ENCODE measurements at regions not wholly inside any gene's neighbourhood (a gene's known extent, or its start where the extent isn't known, plus 50 kb on each side); places are given as distances from the start of the nearest gene placed in this dataset.

DNA sequence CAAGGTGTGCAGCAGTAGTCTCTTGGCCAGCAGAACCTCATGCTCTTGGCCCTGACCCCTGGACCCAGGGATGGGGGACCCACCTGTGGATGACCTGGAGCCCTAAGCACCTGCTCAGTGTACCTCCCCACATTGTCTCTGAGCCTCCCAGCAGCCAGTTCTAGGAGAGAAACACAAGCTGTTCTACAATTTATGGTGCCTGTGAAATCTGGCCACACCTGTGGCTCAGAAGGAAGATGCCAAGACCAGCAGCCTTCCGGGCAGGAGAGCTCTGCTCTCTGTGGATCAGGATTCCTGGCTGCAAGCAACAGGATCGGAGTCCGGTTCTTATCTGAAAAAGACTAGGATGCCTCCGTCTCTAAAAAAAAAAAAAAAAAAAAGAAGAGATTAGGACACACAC is 103.6 kb upstream of the ANO1 start:
- Histone ChIP-seq H3K4me1 (ENCODE audit: insufficient read depth, low read length) (no peaks in the 10 kb centered on the region), H3K4me2 (ENCODE audit: low read length) (no peak overlapping the region), H2AFZ (ENCODE audit: low read depth, low read length) (no peak overlapping the region), H3K9me3 (ENCODE audit: insufficient read depth, low read depth, low read length) (no peaks in the 10 kb centered on the region), H3K27me3 (ENCODE audit: insufficient read depth, low read length) (peaks cover 3% of the 10 kb centered on the region), H3K9ac (ENCODE audit: low read length) (no peak overlapping the region), H3K27ac (ENCODE audit: low read depth, low read length) (no peak overlapping the region), H4K20me1 (ENCODE audit: insufficient read depth, low read length) (no peaks in the 10 kb centered on the region), H3K36me3 (ENCODE audit: insufficient read depth, low read length) (no peaks in the 10 kb centered on the region), H3K4me3 (ENCODE audit: insufficient read depth, low read depth, low read length) (no peak overlapping the region), H3K79me2 (ENCODE audit: insufficient read depth, low read length) (no peaks in the 10 kb centered on the region)
- H3K27me3 Mint-ChIP-seq (ENCODE audit: low read depth, unreplicated experiment) = peaks cover 47% of the 10 kb centered on the region
- TF ChIP-seq, protein P1, sequence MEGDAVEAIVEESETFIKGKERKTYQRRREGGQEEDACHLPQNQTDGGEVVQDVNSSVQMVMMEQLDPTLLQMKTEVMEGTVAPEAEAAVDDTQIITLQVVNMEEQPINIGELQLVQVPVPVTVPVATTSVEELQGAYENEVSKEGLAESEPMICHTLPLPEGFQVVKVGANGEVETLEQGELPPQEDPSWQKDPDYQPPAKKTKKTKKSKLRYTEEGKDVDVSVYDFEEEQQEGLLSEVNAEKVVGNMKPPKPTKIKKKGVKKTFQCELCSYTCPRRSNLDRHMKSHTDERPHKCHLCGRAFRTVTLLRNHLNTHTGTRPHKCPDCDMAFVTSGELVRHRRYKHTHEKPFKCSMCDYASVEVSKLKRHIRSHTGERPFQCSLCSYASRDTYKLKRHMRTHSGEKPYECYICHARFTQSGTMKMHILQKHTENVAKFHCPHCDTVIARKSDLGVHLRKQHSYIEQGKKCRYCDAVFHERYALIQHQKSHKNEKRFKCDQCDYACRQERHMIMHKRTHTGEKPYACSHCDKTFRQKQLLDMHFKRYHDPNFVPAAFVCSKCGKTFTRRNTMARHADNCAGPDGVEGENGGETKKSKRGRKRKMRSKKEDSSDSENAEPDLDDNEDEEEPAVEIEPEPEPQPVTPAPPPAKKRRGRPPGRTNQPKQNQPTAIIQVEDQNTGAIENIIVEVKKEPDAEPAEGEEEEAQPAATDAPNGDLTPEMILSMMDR (IDR thresholded peaks at IDR 0.05; ENCODE audit: insufficient read depth, low read depth, low read length) = no peak
- TF ChIP-seq EZH2 (IDR thresholded peaks at IDR 0.05; ENCODE audit: insufficient read depth, low read length) = no peak
- no peak overlapping the region for H3K27ac Mint-ChIP-seq (ENCODE audit: unreplicated experiment)
- H3K9me3 Mint-ChIP-seq (ENCODE audit: unreplicated experiment) = no peaks in the 10 kb centered on the region
- FAIRE-seq (no peak), DNase-seq (ENCODE audit: low read depth) (no peak)
- H3K4me1 Mint-ChIP-seq (ENCODE audit: low read depth, unreplicated experiment) = no peaks in the 10 kb centered on the region
- no peak overlapping the region for H3K4me3 Mint-ChIP-seq (ENCODE audit: unreplicated experiment)
- peaks cover 2% of the 10 kb centered on the region for H3K36me3 Mint-ChIP-seq (ENCODE audit: low read depth, unreplicated experiment)

GRCh38 chr11:69975822-69976221 is 102.3 kb upstream of the ANO1 start:
- no peak for DNase-seq (ENCODE audit: low read depth)
- Histone ChIP-seq H3K79me2 (ENCODE audit: insufficient read depth, low read length) (no peaks in the 10 kb centered on the region), H3K4me2 (ENCODE audit: low read length) (no peak overlapping the region), H3K9me3 (ENCODE audit: insufficient read depth, low read depth, low read length) (no peaks in the 10 kb centered on the region), H3K9ac (ENCODE audit: low read length) (no peak overlapping the region), H2AFZ (ENCODE audit: low read depth, low read length) (no peak overlapping the region), H3K27ac (ENCODE audit: low read depth, low read length) (no peak overlapping the region), H3K27me3 (ENCODE audit: insufficient read depth, low read length) (peaks cover 4% of the 10 kb centered on the region), H4K20me1 (ENCODE audit: insufficient read depth, low read length) (no peaks in the 10 kb centered on the region), H3K4me1 (ENCODE audit: insufficient read depth, low read length) (no peaks in the 10 kb centered on the region), H3K4me3 (ENCODE audit: insufficient read depth, low read depth, low read length) (no peak overlapping the region), H3K36me3 (ENCODE audit: insufficient read depth, low read length) (no peaks in the 10 kb centered on the region)
- Mint-ChIP-seq H3K36me3 (ENCODE audit: low read depth, unreplicated experiment) (peaks cover 2% of the 10 kb centered on the region), H3K9me3 (ENCODE audit: unreplicated experiment) (no peaks in the 10 kb centered on the region), H3K27ac (ENCODE audit: unreplicated experiment) (no peak overlapping the region), H3K27me3 (ENCODE audit: low read depth, unreplicated experiment) (peaks cover 44% of the 10 kb centered on the region), H3K4me3 (ENCODE audit: unreplicated experiment) (no peak overlapping the region), H3K4me1 (ENCODE audit: low read depth, unreplicated experiment) (no peaks in the 10 kb centered on the region)
- FAIRE-seq = no peak
- TF ChIP-seq, protein P1 (IDR thresholded peaks at IDR 0.05; ENCODE audit: insufficient read depth, low read depth, low read length) = no peak
- no peak for TF ChIP-seq EZH2 (IDR thresholded peaks at IDR 0.05; ENCODE audit: insufficient read depth, low read length)

DNA sequence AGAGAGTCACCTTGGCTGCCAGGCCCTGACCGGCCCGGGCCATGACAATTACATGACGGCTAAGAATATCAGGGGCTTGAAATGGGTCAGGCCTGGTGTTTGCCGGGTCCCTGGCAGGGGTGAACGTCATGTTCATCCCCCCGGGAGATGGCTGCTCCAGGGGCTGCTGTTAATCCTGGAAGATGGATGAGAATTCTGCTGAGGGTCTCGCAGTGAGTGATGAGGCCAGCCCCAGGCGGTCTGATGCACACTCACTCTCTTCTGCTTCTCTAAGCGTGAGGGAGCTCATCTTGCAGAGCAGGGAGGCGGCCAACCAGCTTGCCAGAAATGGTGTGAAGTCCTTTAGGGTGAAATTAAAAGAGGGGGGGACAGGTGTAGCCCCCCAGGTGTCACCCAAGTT is 101.3 kb upstream of the ANO1 start:
- H4K20me1 ChIP-seq (ENCODE audit: insufficient read depth, low read length) = no peaks in the 10 kb centered on the region
- TF ChIP-seq EZH2 (IDR thresholded peaks at IDR 0.05; ENCODE audit: insufficient read depth, low read length) = no peak
- TF ChIP-seq, protein P1 (IDR thresholded peaks at IDR 0.05; ENCODE audit: insufficient read depth, low read depth, low read length) = no peak
- Mint-ChIP-seq H3K9me3 (ENCODE audit: unreplicated experiment) (no peaks in the 10 kb centered on the region), H3K36me3 (ENCODE audit: low read depth, unreplicated experiment) (peaks cover 2% of the 10 kb centered on the region), H3K4me1 (ENCODE audit: low read depth, unreplicated experiment) (no peaks in the 10 kb centered on the region), H3K27ac (ENCODE audit: unreplicated experiment) (no peak overlapping the region), H3K4me3 (ENCODE audit: unreplicated experiment) (no peak overlapping the region), H3K27me3 (ENCODE audit: low read depth, unreplicated experiment) (peaks cover 49% of the 10 kb centered on the region)
- H3K36me3 ChIP-seq (ENCODE audit: insufficient read depth, low read length) = no peaks in the 10 kb centered on the region
- FAIRE-seq = no peak
- no peaks in the 10 kb centered on the region for H3K4me1 ChIP-seq (ENCODE audit: insufficient read depth, low read length)
- H3K9me3 ChIP-seq (ENCODE audit: insufficient read depth, low read depth, low read length) = no peaks in the 10 kb centered on the region
- no peak overlapping the region for H3K9ac ChIP-seq (ENCODE audit: low read length)
- H3K4me3 ChIP-seq (ENCODE audit: insufficient read depth, low read depth, low read length) = no peak overlapping the region
- no peaks in the 10 kb centered on the region for H3K79me2 ChIP-seq (ENCODE audit: insufficient read depth, low read length)
- no peak for DNase-seq (ENCODE audit: low read depth)
- H3K4me2 ChIP-seq (ENCODE audit: low read length) = no peak overlapping the region
- H3K27me3 ChIP-seq (ENCODE audit: insufficient read depth, low read length) = peaks cover 4% of the 10 kb centered on the region
- H2AFZ ChIP-seq (ENCODE audit: low read depth, low read length) = no peak overlapping the region
- H3K27ac ChIP-seq (ENCODE audit: low read depth, low read length) = no peak overlapping the region
